ENCODE measurements at regions not wholly inside any gene's neighbourhood (a gene's known extent, or its start where the extent isn't known, plus 50 kb on each side); places are given as distances from the start of the nearest gene placed in this dataset.

GRCh38 chr6:167737205-167737830 is 89.4 kb upstream of the AFDN start:
- Histone ChIP-seq H2BK15ac (ENCODE audit: low read depth, low read length) (no peak overlapping the region), H2AK9ac (replicated peaks; ENCODE audit: low read depth, low read length, poor library complexity) (no peak overlapping the region), H3K56ac (ENCODE audit: extremely low read depth, insufficient read depth, low read length) (no peak overlapping the region), H3K27me3 (ENCODE audit: control insufficient read depth, insufficient read depth, low read length) (no peaks in the 10 kb centered on the region), H3K4ac (ENCODE audit: low read depth, low read length) (no peak overlapping the region), H4K20me1 (ENCODE audit: insufficient read depth, low read length) (no peaks in the 10 kb centered on the region), H3K36me3 (ENCODE audit: control insufficient read depth, insufficient read depth, low read length) (no peaks in the 10 kb centered on the region), H3K18ac (ENCODE audit: low read depth, low read length) (no peak overlapping the region), H3K9me3 (ENCODE audit: control insufficient read depth, insufficient read depth, low read length) (peaks cover 53% of the 10 kb centered on the region), H3K4me2 (ENCODE audit: low read depth, low read length) (no peak overlapping the region), H3K4me1 (ENCODE audit: control insufficient read depth, insufficient read depth, low read length) (no peaks in the 10 kb centered on the region), H2BK5ac (ENCODE audit: low read depth, low read length, poor library complexity, severe bottlenecking) (no peak overlapping the region), H3K9me1 (ENCODE audit: insufficient read depth, low read length) (no peaks in the 10 kb centered on the region), H3K23ac (ENCODE audit: low read depth, low read length) (no peak overlapping the region), H2BK120ac (ENCODE audit: low read depth, low read length) (no peak overlapping the region), H3K9ac (ENCODE audit: low read depth, low read length) (no peak overlapping the region), H4K8ac (ENCODE audit: low read depth in 2 of 2, low read length in 2 of 2) (no peak overlapping the region), H4K91ac (ENCODE audit: insufficient read depth, low read depth, low read length) (no peak overlapping the region), H3K14ac (replicated peaks; ENCODE audit: low read depth, low read length) (no peak overlapping the region), H2BK20ac (ENCODE audit: low read depth, low read length) (no peak overlapping the region), H3K4me3 (ENCODE audit: insufficient read depth, low read depth, low read length) (no peak overlapping the region), H3K27ac (ENCODE audit: insufficient read depth, low read length) (no peak overlapping the region), H4K5ac (ENCODE audit: low read depth, low read length) (no peak overlapping the region), H3K79me1 (ENCODE audit: low read depth in 1 of 2, low read length in 2 of 2) (no peaks in the 10 kb centered on the region), H2AK5ac (ENCODE audit: low read depth, low read length) (no peak overlapping the region), H2AFZ (replicated peaks; ENCODE audit: low read length, poor library complexity) (no peak overlapping the region)
- TF ChIP-seq SMC3 (IDR thresholded peaks at IDR 0.05; ENCODE audit: low read depth, low read length) (no peak), RCOR1 (IDR thresholded peaks at IDR 0.05; ENCODE audit: insufficient replicate concordance, low read length) (no peak)
- TF ChIP-seq, protein P1, sequence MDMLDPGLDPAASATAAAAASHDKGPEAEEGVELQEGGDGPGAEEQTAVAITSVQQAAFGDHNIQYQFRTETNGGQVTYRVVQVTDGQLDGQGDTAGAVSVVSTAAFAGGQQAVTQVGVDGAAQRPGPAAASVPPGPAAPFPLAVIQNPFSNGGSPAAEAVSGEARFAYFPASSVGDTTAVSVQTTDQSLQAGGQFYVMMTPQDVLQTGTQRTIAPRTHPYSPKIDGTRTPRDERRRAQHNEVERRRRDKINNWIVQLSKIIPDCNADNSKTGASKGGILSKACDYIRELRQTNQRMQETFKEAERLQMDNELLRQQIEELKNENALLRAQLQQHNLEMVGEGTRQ (IDR thresholded peaks at IDR 0.05; ENCODE audit: low read depth, low read length), result no peak
- CTCF ChIA-PET, result no interaction called here
- POLR2A ChIA-PET (ENCODE audit: unreplicated experiment), result no interaction called here
- dilution Hi-C loops (cut with HindIII; ENCODE audit: low sequenced_read_pairs, unreplicated experiment), result no loop called here
- DNase-seq (no peak), ATAC-seq (ENCODE audit: low read depth) (no peak)
- WGBS, 2 experiments (ENCODE audit: extremely low coverage in 2 of 2, insufficient read length in 1 of 2), result 32% methylated on average over 4 of the region's 23 CpGs; no CpG with 5 or more reads in 1 of the 2 experiments
- in situ Hi-C loops (cut with MboI; ENCODE audit: low sequenced_read_pairs), result no loop called here
- no TSS peak for BruUV-seq (replicated peaks)
- intact Hi-C loops (cut with micrococcal nuclease), result no loop called here

Measured in IMR-90 (cell line).